NB4 (cell line): ENCODE measurements at regions not wholly inside any gene's neighbourhood (a gene's known extent, or its start where the extent isn't known, plus 50 kb on each side); places are given as distances from the start of the nearest gene placed in this dataset.
A peak's percentile ranks its signal among the peaks of the same experiment; 100 is the strongest.
"Not testable (repeated sequence)": the region's sequence is repeated elsewhere in the genome, so short reads cannot be mapped to it uniquely, and the experiment has no call there.

Experiments
- DNase-seq: peaks from one replicate; pipeline ENCODE4 v3.0.0; 2010; ENCODE audit warnings: low read depth
- H3K4me3 ChIP-seq: one replicate; pipeline ENCODE4 v1.5.1; 2011; ENCODE audit warnings: mild to moderate bottlenecking, low read depth, low read length, moderate library complexity
- MYC ChIP-seq: IDR thresholded peaks from 2 replicates; pipeline ENCODE4 v1.6.1; 2011; ENCODE audit warnings: low read depth, low read length
- POLR2A ChIP-seq: IDR thresholded peaks from 2 replicates; pipeline ENCODE4 v1.6.1; 2011; ENCODE audit warnings: mild to moderate bottlenecking; ENCODE audit not compliant: insufficient read length; ENCODE audit errors: extremely low read depth
- TF ChIP-seq, protein P1 (sequence below): IDR thresholded peaks from one replicate; pipeline ENCODE4 v1.5.1; 2012; ENCODE audit warnings: low read depth, low read length
- TF ChIP-seq, protein P2 (sequence below): IDR thresholded peaks from 2 replicates; pipeline ENCODE4 v1.6.1; 2011; ENCODE audit warnings: low read depth, low read length

DNA sequence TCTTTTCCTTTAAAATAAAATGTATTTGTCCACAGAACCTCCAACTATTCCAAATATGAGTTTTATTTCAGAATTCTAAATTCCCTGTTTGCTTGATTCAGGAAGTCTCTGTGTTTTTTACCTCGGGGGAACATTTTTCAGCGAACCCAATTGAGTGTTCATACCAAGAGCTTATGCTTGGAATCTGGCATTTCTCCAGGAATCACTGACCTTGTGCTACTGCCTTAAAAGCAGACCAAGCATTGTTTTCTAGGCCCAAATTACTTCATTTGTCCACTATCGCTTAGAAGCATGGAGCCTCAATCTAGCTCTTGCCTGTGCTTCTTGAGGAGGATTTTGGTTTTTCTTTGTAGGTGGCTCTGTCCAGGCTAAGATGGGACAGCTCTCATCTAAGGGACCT is 59.4 kb downstream of the EBLN1 start:
- DNase-seq = no peak
- no peak overlapping the region for H3K4me3 ChIP-seq
- TF ChIP-seq, protein P1, sequence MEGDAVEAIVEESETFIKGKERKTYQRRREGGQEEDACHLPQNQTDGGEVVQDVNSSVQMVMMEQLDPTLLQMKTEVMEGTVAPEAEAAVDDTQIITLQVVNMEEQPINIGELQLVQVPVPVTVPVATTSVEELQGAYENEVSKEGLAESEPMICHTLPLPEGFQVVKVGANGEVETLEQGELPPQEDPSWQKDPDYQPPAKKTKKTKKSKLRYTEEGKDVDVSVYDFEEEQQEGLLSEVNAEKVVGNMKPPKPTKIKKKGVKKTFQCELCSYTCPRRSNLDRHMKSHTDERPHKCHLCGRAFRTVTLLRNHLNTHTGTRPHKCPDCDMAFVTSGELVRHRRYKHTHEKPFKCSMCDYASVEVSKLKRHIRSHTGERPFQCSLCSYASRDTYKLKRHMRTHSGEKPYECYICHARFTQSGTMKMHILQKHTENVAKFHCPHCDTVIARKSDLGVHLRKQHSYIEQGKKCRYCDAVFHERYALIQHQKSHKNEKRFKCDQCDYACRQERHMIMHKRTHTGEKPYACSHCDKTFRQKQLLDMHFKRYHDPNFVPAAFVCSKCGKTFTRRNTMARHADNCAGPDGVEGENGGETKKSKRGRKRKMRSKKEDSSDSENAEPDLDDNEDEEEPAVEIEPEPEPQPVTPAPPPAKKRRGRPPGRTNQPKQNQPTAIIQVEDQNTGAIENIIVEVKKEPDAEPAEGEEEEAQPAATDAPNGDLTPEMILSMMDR = no peak
- TF ChIP-seq, protein P2, sequence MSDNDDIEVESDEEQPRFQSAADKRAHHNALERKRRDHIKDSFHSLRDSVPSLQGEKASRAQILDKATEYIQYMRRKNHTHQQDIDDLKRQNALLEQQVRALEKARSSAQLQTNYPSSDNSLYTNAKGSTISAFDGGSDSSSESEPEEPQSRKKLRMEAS = no peak
- TF ChIP-seq POLR2A (no peak), MYC (no peak)

DNA sequence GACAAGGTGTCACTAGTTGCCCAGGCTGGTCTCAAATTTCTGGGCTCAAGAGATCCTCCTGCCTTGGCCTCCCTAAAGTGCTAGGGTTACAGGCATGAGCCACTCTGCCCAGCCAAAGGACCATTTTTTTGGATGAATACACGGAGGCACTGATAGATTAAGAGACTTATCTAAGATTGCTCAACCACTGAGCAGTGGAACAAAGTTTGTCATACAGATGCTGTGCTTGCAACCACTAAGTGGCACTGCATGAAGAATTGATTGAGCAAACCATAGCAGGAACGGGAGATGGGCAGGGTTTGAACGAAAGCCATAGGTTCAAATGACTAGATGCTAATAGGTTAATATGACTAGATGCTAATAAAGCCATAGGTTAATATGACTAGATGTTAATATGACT is 61.1 kb downstream of the EBLN1 start:
- peak; percentile 9 for DNase-seq
- TF ChIP-seq, protein P1 = no peak
- no peak for TF ChIP-seq POLR2A
- TF ChIP-seq, protein P2 = no peak
- H3K4me3 ChIP-seq = no peak overlapping the region

DNA sequence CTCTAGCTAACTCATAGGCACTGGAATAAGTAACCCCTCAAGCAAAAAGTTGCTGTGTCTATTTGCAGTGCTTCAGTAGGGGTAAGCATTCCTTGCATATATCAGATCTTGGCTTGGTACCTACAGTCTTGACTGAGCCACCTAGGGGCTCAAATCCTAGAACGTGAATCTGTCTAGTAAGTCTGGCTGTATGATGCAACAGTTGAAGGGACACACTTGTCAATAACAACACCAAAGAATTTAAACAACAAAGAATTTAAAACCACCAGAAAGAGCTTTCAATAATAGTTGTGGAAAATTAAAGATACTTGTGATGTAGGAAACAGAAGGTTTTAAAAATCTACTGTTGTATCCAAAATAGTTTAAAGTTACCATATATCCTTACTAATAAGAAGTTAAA is 65.4 kb downstream of the EBLN1 start:
- no peak for DNase-seq
- no peak overlapping the region for H3K4me3 ChIP-seq
- TF ChIP-seq MYC = no peak
- TF ChIP-seq, protein P2 = no peak
- TF ChIP-seq POLR2A = no peak
- TF ChIP-seq, protein P1 = no peak

DNA sequence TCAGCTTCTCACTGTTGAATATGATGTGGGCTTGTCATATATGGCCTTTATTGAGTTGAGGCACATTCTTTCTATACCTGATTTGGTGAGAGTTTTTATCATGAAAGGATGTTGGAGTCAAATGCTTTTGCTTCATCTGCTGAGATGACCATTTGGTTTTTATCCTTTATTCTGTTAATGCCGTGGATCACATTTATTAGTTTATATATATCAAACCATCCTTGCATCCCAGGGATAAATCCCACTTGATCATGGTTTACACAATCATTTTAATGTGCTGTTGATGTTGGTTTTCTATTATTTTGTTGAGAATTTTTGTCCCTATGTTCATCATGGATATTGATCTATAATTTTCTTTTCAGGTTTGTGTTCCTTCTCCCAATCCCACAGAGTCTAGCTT is 67.0 kb downstream of the EBLN1 start:
- H3K4me3 ChIP-seq = no peak overlapping the region
- DNase-seq = no peak
- TF ChIP-seq, protein P1 = no peak
- TF ChIP-seq MYC = no peak
- TF ChIP-seq, protein P2 = no peak
- TF ChIP-seq POLR2A = no peak

DNA sequence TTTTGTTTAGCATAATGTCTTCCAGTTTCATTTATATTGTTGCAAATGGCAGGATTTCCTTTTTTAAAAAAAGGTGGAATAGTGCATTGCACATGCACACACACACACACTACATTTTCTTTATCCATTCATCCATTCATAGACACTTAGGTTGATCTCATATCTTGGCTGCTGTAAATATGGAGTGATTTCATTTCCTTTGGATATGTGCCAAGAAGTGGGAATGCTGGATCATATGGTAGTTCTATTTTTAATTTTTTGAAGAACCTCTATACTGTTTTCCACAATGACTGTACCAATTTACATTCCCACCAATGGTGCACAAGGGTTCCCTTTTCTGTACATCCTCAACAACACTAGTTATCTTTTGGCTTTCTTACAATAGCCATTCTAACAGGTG is 68.9 kb downstream of the EBLN1 start:
- H3K4me3 ChIP-seq = no peak overlapping the region
- no peak for DNase-seq
- TF ChIP-seq, protein P1 = no peak
- TF ChIP-seq POLR2A (no peak), MYC (no peak)
- TF ChIP-seq, protein P2 = no peak

DNA sequence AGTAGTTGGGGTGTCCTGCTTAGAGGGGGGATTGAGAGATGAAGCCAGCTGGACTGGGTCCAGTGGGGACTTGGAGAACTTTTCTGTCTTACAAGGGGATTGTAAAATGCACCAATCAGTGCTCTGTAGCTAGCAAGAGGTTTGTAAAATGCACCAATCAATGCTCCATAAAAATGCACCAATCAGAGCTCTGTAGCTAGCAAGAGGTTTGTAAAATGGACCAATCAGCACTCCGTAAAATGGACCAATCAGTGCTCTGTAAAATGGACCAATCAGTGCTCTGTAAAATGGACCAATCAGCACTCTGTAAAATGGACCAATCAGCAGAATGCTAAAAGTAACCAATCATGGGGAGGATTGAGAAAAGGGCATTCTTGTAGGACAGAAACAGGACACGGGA is 71.9 kb downstream of the EBLN1 start:
- not testable (repeated sequence) for DNase-seq, H3K4me3 ChIP-seq
